PC-9 (cell line): ENCODE measurements at regions not wholly inside any gene's neighbourhood (a gene's known extent, or its start where the extent isn't known, plus 50 kb on each side); places are given as distances from the start of the nearest gene placed in this dataset.
"Not testable (repeated sequence)": the region's sequence is repeated elsewhere in the genome, so short reads cannot be mapped to it uniquely, and the experiment has no call there.

ENCODE experiments used
- BruUV-seq: library from RNA; stranded (reverse); fragments of 400-500 nt; replicated peaks from 2 replicates; lab custom pipeline; 2021; lab: Mats Ljungman, UMichigan
- CTCF ChIA-PET: fragments of 300-600 bp; sonication (Branson Sonifier 250); formaldehyde crosslinking; loops from one replicate; lab custom pipeline; 2022; ENCODE audit warnings: antibody characterized with exemption; lab: Charles Lee
- POLR2A ChIA-PET: fragments of 300-600 bp; sonication (Branson Sonifier 250); formaldehyde crosslinking; loops from one replicate; lab custom pipeline; 2022; ENCODE audit warnings: antibody characterized with exemption; ENCODE audit not compliant: unreplicated experiment; lab: Charles Lee
- DNase-seq, 2 experiments: peaks; one replicate each; pipeline versions ENCODE4 v3.0.0 to v3.0.0-alpha.2; 2015 to 2022; ENCODE audit warnings: mixed read lengths in 1 of 2
- H2AFZ ChIP-seq: fragments of 200-600 bp; sonication (generic); 2 replicates; pipeline ENCODE4 v1.8.1; 2017; ENCODE audit warnings: antibody characterized with exemption
- H3F3A ChIP-seq: fragments of 200-600 bp; sonication (generic); 2 replicates; pipeline ENCODE4 v1.8.1; 2017; ENCODE audit warnings: antibody characterized with exemption, mild to moderate bottlenecking, low read depth; ENCODE audit not compliant: insufficient read depth
- H3K27ac ChIP-seq: fragments of 200-600 bp; sonication (generic); 2 replicates; pipeline ENCODE4 v1.6.1; 2016; ENCODE audit warnings: mixed run types
- H3K27me3 ChIP-seq: fragments of 200-600 bp; sonication (generic); 2 replicates; pipeline ENCODE4 v1.6.1; 2016; ENCODE audit warnings: low read depth, mixed run types; ENCODE audit not compliant: insufficient read depth
- H3K36me3 ChIP-seq: fragments of 200-600 bp; sonication (generic); 2 replicates; pipeline ENCODE4 v1.6.1; 2016; ENCODE audit warnings: low read depth, mixed run types
- H3K4me1 ChIP-seq: fragments of 200-600 bp; sonication (generic); replicated peaks from 2 replicates; pipeline ENCODE4 v1.6.1; 2016; ENCODE audit warnings: mixed run types; ENCODE audit not compliant: insufficient read depth
- H3K4me2 ChIP-seq: fragments of 200-600 bp; sonication (generic); 2 replicates; pipeline ENCODE4 v1.6.1; 2017; ENCODE audit warnings: mixed run types
- H3K4me3 ChIP-seq: fragments of 200-600 bp; sonication (generic); 2 replicates; pipeline ENCODE4 v1.6.1; 2016; ENCODE audit warnings: mixed run types
- H3K79me2 ChIP-seq: fragments of 200-600 bp; sonication (generic); 2 replicates; pipeline ENCODE4 v1.6.1; 2017; ENCODE audit warnings: low read depth, mixed run types
- H3K9me2 ChIP-seq: fragments of 200-600 bp; sonication (generic); 2 replicates; pipeline ENCODE4 v1.8.1; 2017; ENCODE audit warnings: mild to moderate bottlenecking; ENCODE audit not compliant: insufficient read depth
- H3K9me3 ChIP-seq: fragments of 200-600 bp; sonication (generic); 2 replicates; pipeline ENCODE4 v1.8.1; 2016; ENCODE audit warnings: low read depth; ENCODE audit not compliant: insufficient read depth
- H4K20me1 ChIP-seq: fragments of 200-600 bp; sonication (generic); 2 replicates; pipeline ENCODE4 v1.8.1; 2017; ENCODE audit not compliant: insufficient read depth
- EZH2 ChIP-seq: fragments of 200-600 bp; sonication (generic); IDR thresholded peaks from 2 replicates; pipeline ENCODE4 v1.8.0; 2017; ENCODE audit warnings: antibody characterized with exemption, low read depth
- intact Hi-C: fragments of 100-400 bp; cut with micrococcal nuclease; formaldehyde crosslinking; loops from one replicate; pipeline ENCODE4 v1.10.0; 2022; ENCODE audit not compliant: unreplicated experiment
- TF ChIP-seq, protein P1 (sequence below): fragments of 200-600 bp; sonication (generic); conservative IDR thresholded peaks from 2 replicates; pipeline ENCODE4 v1.6.1; 2017; ENCODE audit warnings: mixed run types, antibody characterized with exemption, mild to moderate bottlenecking, moderate library complexity

DNA sequence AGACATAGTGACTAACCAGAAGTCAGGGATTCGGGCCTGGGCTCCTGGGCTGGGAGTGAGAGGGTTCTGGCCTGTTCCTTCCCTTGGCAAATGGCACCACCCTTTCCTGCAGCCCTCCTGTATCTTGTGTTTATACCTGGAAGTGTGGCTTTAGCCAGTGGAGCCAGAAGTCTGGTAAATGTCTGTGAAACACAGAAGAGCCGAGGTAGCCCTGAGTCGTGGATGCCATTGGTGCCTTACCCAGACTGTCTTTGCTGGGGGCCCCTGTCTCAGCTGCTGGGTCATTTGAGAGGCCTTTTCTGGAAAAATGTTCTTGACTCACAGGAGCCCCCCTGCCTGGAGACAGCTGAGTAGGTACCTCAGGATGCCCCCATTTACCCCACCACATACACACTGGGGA lies 95.7 kb upstream of the BASP1 start:
- no peak for DNase-seq
- Histone ChIP-seq H4K20me1 (no peaks in the 10 kb centered on the region), H3K4me1 (peaks cover 15% of the 10 kb centered on the region), H3K27ac (no peak overlapping the region), H3F3A (peaks cover 5% of the 10 kb centered on the region; the same call in 1 of the 2 replicates), H3K4me2 (no peak overlapping the region), H3K36me3 (no peaks in the 10 kb centered on the region), H3K79me2 (no peaks in the 10 kb centered on the region), H3K4me3 (no peak overlapping the region), H3K9me2 (no peaks in the 10 kb centered on the region), H3K9me3 (no peaks in the 10 kb centered on the region), H3K27me3 (no peaks in the 10 kb centered on the region), H2AFZ (no peak overlapping the region)
- BruUV-seq: no TSS peak
- ChIA-PET POLR2A (no interaction called here), CTCF (no interaction called here)
- no peak for TF ChIP-seq EZH2
- TF ChIP-seq, protein P1, sequence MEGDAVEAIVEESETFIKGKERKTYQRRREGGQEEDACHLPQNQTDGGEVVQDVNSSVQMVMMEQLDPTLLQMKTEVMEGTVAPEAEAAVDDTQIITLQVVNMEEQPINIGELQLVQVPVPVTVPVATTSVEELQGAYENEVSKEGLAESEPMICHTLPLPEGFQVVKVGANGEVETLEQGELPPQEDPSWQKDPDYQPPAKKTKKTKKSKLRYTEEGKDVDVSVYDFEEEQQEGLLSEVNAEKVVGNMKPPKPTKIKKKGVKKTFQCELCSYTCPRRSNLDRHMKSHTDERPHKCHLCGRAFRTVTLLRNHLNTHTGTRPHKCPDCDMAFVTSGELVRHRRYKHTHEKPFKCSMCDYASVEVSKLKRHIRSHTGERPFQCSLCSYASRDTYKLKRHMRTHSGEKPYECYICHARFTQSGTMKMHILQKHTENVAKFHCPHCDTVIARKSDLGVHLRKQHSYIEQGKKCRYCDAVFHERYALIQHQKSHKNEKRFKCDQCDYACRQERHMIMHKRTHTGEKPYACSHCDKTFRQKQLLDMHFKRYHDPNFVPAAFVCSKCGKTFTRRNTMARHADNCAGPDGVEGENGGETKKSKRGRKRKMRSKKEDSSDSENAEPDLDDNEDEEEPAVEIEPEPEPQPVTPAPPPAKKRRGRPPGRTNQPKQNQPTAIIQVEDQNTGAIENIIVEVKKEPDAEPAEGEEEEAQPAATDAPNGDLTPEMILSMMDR: no peak
- intact Hi-C loops: no loop called here

DNA sequence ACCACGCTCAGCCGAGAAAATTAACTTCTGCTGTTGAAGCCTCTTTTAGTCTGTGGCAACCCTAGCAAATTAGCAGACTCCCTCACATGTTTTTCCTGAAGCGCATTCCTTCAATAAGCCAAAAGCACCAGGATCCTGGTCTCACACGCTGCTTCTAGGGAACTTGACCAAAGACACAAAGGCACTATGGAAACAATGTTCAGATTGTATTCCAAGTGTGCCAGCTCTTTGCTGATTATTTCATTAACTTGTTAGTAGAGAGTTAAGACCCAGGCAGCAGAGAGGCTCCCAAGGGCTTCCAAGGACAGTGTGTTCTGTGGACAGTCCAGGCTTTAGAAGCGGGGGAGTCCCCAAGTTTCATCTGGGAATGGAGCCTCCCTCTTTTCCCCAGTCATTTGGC lies 94.4 kb upstream of the BASP1 start:
- no TSS peak for BruUV-seq
- TF ChIP-seq EZH2: no peak
- TF ChIP-seq, protein P1: no peak
- Histone ChIP-seq H3K79me2 (no peaks in the 10 kb centered on the region), H3F3A (peaks cover 12% of the 10 kb centered on the region; the same call in 1 of the 2 replicates), H3K27ac (no peak overlapping the region), H3K4me2 (no peak overlapping the region), H3K9me3 (no peaks in the 10 kb centered on the region), H3K9me2 (no peaks in the 10 kb centered on the region), H4K20me1 (no peaks in the 10 kb centered on the region), H3K36me3 (no peaks in the 10 kb centered on the region), H3K27me3 (no peaks in the 10 kb centered on the region), H2AFZ (no peak overlapping the region), H3K4me3 (no peak overlapping the region), H3K4me1 (peaks cover 24% of the 10 kb centered on the region)
- intact Hi-C loops: no loop called here
- POLR2A ChIA-PET: no interaction called here
- CTCF ChIA-PET: interaction anchor here (0.6 kb wide), 1 partner anchor 119 kb away, joined by 4 read pairs; no protein-coding TSS in a partner anchor
- no peak for DNase-seq

DNA sequence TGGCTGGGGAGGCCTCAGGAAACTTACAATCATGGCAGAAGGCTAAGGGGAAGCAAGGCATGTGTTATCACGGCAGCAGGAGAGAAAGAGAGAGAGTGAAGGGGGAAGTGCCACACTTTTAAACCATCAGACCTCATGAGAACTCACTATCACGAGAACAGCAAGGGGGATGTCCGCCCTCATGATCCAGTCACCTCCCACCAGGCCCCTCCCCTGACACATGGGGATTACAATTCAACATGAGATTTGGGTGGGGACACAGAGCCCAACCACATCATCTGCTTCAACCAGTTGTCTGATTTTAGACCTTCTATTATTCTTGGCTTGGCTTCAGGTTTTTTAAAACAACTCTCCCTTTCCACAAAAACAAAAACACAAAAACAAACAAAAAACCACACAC lies 93.7 kb upstream of the BASP1 start:
- POLR2A ChIA-PET, CTCF ChIA-PET, BruUV-seq: not testable (repeated sequence)

More for the DNA sequence above, 93.7 kb upstream of the BASP1 start:
- H2AFZ ChIP-seq, H3K9me3 ChIP-seq, H4K20me1 ChIP-seq, H3K9me2 ChIP-seq, DNase-seq, H3K79me2 ChIP-seq, H3K36me3 ChIP-seq, H3K4me3 ChIP-seq, H3K27ac ChIP-seq, H3K4me2 ChIP-seq, H3K27me3 ChIP-seq, intact Hi-C loops: not testable (repeated sequence)
- Histone ChIP-seq H3K4me1 (peaks cover 23% of the 10 kb centered on the region), H3F3A (peaks cover 18% of the 10 kb centered on the region; the same call in 1 of the 2 replicates)
